ENCODE measurements at regions not wholly inside any gene's neighbourhood (a gene's known extent, or its start where the extent isn't known, plus 50 kb on each side); places are given as distances from the start of the nearest gene placed in this dataset.
"Not testable (repeated sequence)": the region's sequence is repeated elsewhere in the genome, so short reads cannot be mapped to it uniquely, and the experiment has no call there.

DNA sequence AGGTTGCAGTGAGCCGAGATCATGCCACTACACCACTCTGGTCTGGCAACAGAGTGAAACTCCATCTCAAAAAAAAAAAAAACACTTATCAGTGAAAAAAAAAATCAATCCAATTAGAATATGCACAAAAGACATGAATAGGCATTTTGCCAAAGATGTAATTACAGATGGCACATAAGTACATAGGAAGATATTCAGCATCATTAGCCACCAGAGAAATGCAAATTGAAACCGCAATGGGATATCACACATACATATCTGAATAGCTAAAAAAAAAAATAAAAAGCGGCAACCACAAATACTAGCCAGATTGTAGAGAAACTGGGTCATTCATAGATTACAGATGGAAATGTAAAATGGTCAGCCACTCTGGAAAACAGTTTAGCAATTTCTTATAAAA lies 1310.8 kb downstream of the XPNPEP1 start:
- no peak overlapping the region for H3K4me3 ChIP-seq (ENCODE audit: low read depth, low read length)
- TF ChIP-seq, protein P1, sequence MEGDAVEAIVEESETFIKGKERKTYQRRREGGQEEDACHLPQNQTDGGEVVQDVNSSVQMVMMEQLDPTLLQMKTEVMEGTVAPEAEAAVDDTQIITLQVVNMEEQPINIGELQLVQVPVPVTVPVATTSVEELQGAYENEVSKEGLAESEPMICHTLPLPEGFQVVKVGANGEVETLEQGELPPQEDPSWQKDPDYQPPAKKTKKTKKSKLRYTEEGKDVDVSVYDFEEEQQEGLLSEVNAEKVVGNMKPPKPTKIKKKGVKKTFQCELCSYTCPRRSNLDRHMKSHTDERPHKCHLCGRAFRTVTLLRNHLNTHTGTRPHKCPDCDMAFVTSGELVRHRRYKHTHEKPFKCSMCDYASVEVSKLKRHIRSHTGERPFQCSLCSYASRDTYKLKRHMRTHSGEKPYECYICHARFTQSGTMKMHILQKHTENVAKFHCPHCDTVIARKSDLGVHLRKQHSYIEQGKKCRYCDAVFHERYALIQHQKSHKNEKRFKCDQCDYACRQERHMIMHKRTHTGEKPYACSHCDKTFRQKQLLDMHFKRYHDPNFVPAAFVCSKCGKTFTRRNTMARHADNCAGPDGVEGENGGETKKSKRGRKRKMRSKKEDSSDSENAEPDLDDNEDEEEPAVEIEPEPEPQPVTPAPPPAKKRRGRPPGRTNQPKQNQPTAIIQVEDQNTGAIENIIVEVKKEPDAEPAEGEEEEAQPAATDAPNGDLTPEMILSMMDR (IDR thresholded peaks at IDR 0.05; ENCODE audit: borderline replicate concordance, insufficient read depth, low read depth, low read length), result no peak

DNA sequence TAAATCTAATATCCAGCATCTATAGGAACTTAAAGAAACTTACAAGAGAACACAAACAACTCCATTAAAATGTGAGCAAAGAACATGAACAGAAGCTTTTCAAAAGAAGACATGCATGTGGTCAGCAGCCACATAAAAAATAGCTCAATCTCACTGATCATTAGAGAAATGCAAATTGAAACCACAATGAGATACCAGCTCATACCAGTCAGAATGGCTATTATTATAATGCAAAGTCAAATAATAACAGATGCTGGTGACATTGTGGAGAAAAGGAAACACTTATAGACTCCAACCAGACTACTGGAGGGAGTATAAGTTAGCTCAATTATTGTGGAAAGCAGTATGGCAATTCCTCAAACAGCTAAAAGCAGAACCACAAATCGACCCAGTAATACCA lies 1314.5 kb downstream of the XPNPEP1 start:
- no peak overlapping the region for H3K4me3 ChIP-seq (ENCODE audit: low read depth, low read length)
- TF ChIP-seq, protein P1 (IDR thresholded peaks at IDR 0.05; ENCODE audit: borderline replicate concordance, insufficient read depth, low read depth, low read length), result no peak

DNA sequence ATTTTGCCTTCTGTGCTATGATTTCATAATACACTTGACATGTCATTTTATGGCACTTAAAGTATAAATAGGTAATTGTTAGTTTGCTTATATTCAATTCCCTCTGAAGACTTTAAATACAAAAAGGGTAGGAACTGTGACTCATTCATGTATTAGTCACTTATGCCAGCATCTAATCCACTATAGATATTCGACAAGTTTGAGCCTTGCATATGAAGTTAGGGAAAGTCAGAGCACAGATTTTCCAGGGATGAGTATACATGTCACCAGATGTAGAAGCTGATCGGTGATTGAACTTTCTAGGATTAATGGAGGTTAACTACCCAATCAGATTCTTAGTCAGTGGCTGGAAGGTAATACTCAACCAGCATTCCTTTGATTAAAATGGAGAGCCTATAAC lies 1321.5 kb downstream of the XPNPEP1 start:
- H3K4me3 ChIP-seq (ENCODE audit: low read depth, low read length), result no peak overlapping the region
- TF ChIP-seq, protein P1 (IDR thresholded peaks at IDR 0.05; ENCODE audit: borderline replicate concordance, insufficient read depth, low read depth, low read length), result no peak

DNA sequence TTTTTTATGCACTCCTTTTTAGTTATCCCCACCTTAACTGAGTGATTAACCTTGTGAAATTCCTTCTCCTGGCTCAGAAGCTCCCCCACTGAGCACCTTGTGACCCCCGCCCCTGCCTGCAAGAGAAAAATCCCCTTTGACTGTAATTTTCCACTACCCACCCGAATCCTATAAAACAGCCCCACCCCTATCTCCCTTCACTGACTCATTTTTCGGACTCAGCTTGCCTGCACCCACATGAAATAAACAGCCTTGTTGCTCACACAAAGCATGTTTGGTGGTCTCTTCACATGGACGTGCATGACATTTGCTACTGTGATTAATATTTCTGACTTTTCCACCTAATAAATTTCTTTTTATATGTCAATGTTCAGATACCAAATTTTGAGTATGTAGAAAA lies 1322.8 kb downstream of the XPNPEP1 start:
- not testable (repeated sequence) for H3K4me3 ChIP-seq (ENCODE audit: low read depth, low read length)

DNA sequence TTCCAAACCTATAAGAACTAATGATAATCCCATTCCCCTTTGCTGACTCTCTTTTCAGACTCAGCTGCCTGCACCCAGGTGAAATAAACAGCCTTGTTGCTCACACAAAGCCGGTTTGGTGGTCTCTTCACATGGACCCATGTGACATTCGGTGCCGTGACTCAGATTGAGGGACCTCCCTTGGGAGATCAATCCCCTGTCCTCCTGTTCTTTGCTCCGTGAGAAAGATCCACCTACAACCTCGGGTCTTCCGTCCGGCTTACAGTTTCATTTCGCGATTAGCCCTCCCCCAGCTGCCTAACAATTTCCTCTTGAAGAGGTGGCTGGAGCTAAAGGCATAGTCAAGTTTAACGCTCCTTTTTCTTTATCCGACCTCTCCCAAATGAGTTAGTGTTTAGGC lies 1324.0 kb downstream of the XPNPEP1 start:
- not testable (repeated sequence) for H3K4me3 ChIP-seq (ENCODE audit: low read depth, low read length)

DNA sequence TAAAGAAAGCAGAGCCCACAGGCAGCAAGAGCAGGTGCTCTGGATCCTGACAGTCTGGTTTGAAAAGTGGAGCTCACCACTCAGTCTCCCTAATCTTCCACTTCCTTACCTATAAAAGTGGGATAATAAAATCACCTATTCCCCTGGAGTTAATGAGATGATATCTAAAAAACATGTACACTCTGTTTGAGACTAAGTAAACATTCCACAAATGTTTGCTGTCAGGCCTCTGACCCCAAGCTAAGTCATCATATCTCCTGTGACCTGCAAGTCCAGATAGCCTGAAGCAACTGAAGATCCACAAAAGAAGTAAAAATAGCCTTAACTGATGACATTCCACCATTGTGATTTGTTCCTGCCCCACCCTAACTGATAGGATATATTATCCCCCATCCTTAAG lies 1324.5 kb downstream of the XPNPEP1 start:
- no peak overlapping the region for H3K4me3 ChIP-seq (ENCODE audit: low read depth, low read length)
- TF ChIP-seq, protein P1 (IDR thresholded peaks at IDR 0.05; ENCODE audit: borderline replicate concordance, insufficient read depth, low read depth, low read length), result no peak

DNA sequence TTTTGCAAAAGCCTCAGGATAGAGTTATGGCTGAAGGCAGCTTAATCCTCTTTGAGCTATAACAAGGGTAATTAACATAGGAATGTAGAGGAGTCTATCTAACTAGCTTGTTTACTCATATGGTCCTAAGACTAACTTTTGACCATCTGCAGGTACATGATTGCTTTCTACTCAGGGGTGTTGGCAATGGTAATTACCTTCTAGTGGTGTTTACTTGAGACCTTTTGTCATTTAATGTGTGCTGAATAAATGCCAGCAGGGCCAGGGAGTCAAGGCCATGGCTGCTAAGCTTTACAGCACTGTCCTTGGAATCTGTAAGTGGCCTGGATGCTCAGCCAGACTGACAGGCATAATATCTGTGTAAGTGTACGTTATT lies 1325.0 kb downstream of the XPNPEP1 start:
- no peak overlapping the region for H3K4me3 ChIP-seq (ENCODE audit: low read depth, low read length)
- TF ChIP-seq, protein P1 (IDR thresholded peaks at IDR 0.05; ENCODE audit: borderline replicate concordance, insufficient read depth, low read depth, low read length), result no peak

DNA sequence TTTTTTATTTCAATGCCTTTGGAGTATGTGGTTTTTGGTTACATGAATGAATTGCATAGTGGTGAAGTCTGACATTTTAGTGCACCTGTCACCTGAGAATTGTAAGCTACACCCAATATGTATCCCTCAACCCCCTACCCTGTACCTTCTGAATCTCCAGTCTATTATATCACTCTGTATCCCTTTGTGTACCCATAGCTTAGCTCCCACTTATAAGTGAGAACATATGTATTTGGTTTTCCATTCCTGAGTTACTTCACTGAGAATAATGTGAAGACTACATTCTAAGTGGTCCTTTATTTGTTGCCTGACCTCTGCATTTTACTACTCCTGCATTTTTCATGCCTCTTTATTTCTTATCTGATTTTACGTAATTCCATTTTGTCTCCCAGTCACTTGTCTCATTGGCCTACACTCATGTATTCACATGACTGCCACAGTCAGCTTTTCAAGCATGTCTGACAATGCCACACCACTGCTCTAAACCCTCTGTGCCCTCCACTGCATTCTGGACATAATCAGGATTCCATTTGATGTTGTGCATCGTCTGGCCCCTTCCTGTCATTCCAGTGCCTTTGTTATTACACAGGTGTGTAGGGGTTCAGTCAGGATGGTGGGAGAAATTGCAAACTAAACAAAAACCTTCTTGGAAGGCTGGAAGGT lies 1325.5 kb downstream of the XPNPEP1 start:
- TF ChIP-seq, protein P1 (IDR thresholded peaks at IDR 0.05; ENCODE audit: borderline replicate concordance, insufficient read depth, low read depth, low read length), result no peak
- no peak overlapping the region for H3K4me3 ChIP-seq (ENCODE audit: low read depth, low read length)
